Neural cell (in vitro differentiated cells): ENCODE measurements at regions not wholly inside any gene's neighbourhood (a gene's known extent, or its start where the extent isn't known, plus 50 kb on each side); places are given as distances from the start of the nearest gene placed in this dataset.

Source experiments
- EZH2 ChIP-seq: fragments of 200-600, 300-800 bp; shearing (Covaris generic), sonication (generic); IDR thresholded peaks from 2 replicates; pipeline ENCODE4 v1.6.1; 2014; ENCODE audit warnings: antibody characterized with exemption, low read length, borderline replicate concordance, mild to moderate bottlenecking; ENCODE audit not compliant: insufficient read depth, poor library complexity, severe bottlenecking
- POLR2AphosphoS5 ChIP-seq: IDR thresholded peaks from 2 replicates; pipeline ENCODE4 v1.6.1; 2012
- TF ChIP-seq, protein P1 (sequence below): fragments of 450-650 bp; IDR thresholded peaks from 2 replicates; pipeline ENCODE4 v1.5.1; 2014; ENCODE audit warnings: antibody characterized with exemption, mild to moderate bottlenecking, moderate library complexity; ENCODE audit not compliant: poor library complexity, severe bottlenecking

DNA sequence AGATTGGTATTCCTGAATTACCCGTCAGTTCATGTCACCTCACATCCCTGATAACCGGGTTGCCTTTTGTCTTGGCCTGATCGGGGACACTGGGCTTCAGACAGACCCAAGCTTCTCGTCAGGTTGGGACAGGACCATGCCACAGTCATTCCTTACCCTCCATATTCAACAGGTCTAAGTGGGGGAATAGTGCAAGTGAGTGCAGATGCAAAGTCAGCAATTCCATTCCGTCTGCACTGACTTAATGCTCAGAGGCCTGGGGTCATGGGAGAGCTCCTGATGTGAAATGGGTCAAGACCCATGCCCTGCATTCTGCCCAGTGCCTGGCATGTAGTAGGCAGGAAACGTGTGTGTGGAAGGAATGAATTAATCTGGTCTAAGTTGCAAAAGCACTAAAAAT, 95.4 kb upstream of the PITRM1 start:
- TF ChIP-seq POLR2AphosphoS5 (no peak), EZH2 (no peak)
- TF ChIP-seq, protein P1, sequence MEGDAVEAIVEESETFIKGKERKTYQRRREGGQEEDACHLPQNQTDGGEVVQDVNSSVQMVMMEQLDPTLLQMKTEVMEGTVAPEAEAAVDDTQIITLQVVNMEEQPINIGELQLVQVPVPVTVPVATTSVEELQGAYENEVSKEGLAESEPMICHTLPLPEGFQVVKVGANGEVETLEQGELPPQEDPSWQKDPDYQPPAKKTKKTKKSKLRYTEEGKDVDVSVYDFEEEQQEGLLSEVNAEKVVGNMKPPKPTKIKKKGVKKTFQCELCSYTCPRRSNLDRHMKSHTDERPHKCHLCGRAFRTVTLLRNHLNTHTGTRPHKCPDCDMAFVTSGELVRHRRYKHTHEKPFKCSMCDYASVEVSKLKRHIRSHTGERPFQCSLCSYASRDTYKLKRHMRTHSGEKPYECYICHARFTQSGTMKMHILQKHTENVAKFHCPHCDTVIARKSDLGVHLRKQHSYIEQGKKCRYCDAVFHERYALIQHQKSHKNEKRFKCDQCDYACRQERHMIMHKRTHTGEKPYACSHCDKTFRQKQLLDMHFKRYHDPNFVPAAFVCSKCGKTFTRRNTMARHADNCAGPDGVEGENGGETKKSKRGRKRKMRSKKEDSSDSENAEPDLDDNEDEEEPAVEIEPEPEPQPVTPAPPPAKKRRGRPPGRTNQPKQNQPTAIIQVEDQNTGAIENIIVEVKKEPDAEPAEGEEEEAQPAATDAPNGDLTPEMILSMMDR = no peak
